IMR-90 (cell line): ENCODE measurements at regions not wholly inside any gene's neighbourhood (a gene's known extent, or its start where the extent isn't known, plus 50 kb on each side); places are given as distances from the start of the nearest gene placed in this dataset.

Experiments used
- ATAC-seq: fragments of 200-7000 bp; cut with Tn5 transposase; 2 replicates; pipeline ENCODE4 v1.9.1; 2020; ENCODE audit warnings: low read depth, mild to moderate bottlenecking, moderate library complexity
- BruUV-seq: library from RNA; stranded (reverse); fragments of 400-500 nt; replicated peaks from 2 replicates; lab custom pipeline; 2021; lab: Mats Ljungman, UMichigan
- CTCF ChIA-PET: fragments of 300-600 bp; formaldehyde crosslinking; extraction: SDS; loops from one replicate; lab custom pipeline; 2021; ENCODE audit warnings: antibody characterized with exemption; lab: Yijun Ruan, JAX
- POLR2A ChIA-PET: fragments of 300-600 bp; sonication (Branson Sonifier 250); formaldehyde crosslinking; loops from one replicate; lab custom pipeline; 2022; ENCODE audit warnings: antibody characterized with exemption; ENCODE audit not compliant: unreplicated experiment; lab: Charles Lee
- DNase-seq: peaks from one replicate; pipeline ENCODE4 v3.0.0; 2013
- H2AFZ ChIP-seq: replicated peaks from 2 replicates; pipeline ENCODE3; 2013; ENCODE audit warnings: low read length, mild to moderate bottlenecking; ENCODE audit not compliant: poor library complexity
- H2AK5ac ChIP-seq: 2 replicates; pipeline ENCODE4 v1.6.1; 2013; ENCODE audit warnings: low read depth, low read length, inconsistent platforms
- H2AK9ac ChIP-seq: replicated peaks from 2 replicates; pipeline ENCODE3; 2013; ENCODE audit warnings: mild to moderate bottlenecking, low read depth, low read length, moderate library complexity; ENCODE audit not compliant: poor library complexity
- H2BK120ac ChIP-seq: 2 replicates; pipeline ENCODE4 v1.6.1; 2013; ENCODE audit warnings: low read depth, low read length, inconsistent platforms
- H2BK15ac ChIP-seq: 3 replicates; pipeline ENCODE4 v1.6.1; 2013; ENCODE audit warnings: low read depth, low read length, inconsistent platforms
- H2BK20ac ChIP-seq: 2 replicates; pipeline ENCODE4 v1.6.1; 2013; ENCODE audit warnings: low read depth, mild to moderate bottlenecking, inconsistent platforms, low read length, moderate library complexity
- H2BK5ac ChIP-seq: 2 replicates; pipeline ENCODE4 v1.6.1; 2013; ENCODE audit warnings: mild to moderate bottlenecking, low read depth, low read length, inconsistent platforms; ENCODE audit not compliant: poor library complexity, severe bottlenecking
- H3K14ac ChIP-seq: replicated peaks from 2 replicates; pipeline ENCODE4 v1.6.1; 2013; ENCODE audit warnings: low read depth, low read length, inconsistent platforms
- H3K18ac ChIP-seq: 2 replicates; pipeline ENCODE4 v1.6.1; 2013; ENCODE audit warnings: low read depth, low read length, control low read depth
- H3K23ac ChIP-seq: 2 replicates; pipeline ENCODE4 v1.6.1; 2013; ENCODE audit warnings: low read depth, low read length, inconsistent platforms
- H3K27ac ChIP-seq: 2 replicates; pipeline ENCODE4 v1.5.1; 2013; ENCODE audit warnings: mild to moderate bottlenecking, control low read depth, low read length; ENCODE audit not compliant: insufficient read depth
- H3K27me3 ChIP-seq: 2 replicates; pipeline ENCODE4 v1.6.1; 2013; ENCODE audit warnings: low read length; ENCODE audit not compliant: control insufficient read depth, insufficient read depth
- H3K36me3 ChIP-seq: 2 replicates; pipeline ENCODE4 v1.6.1; 2013; ENCODE audit warnings: low read length, mixed read lengths; ENCODE audit not compliant: control insufficient read depth, insufficient read depth
- H3K4ac ChIP-seq: 2 replicates; pipeline ENCODE4 v1.6.1; 2013; ENCODE audit warnings: low read depth, low read length, inconsistent platforms
- H3K4me1 ChIP-seq: 2 replicates; pipeline ENCODE4 v1.6.1; 2013; ENCODE audit warnings: low read length, mixed read lengths; ENCODE audit not compliant: control insufficient read depth, insufficient read depth
- H3K4me2 ChIP-seq: 2 replicates; pipeline ENCODE4 v1.6.1; 2013; ENCODE audit warnings: low read depth, mild to moderate bottlenecking, control low read depth, low read length, moderate library complexity
- H3K4me3 ChIP-seq: 2 replicates; pipeline ENCODE4 v1.5.1; 2013; ENCODE audit warnings: low read depth, mild to moderate bottlenecking, control low read depth, low read length, moderate library complexity; ENCODE audit not compliant: insufficient read depth
- H3K56ac ChIP-seq: 2 replicates; pipeline ENCODE4 v1.6.1; 2013; ENCODE audit warnings: low read length, inconsistent platforms; ENCODE audit not compliant: insufficient read depth; ENCODE audit errors: extremely low read depth
- H3K79me1 ChIP-seq, 2 experiments: 2 replicates each; pipeline ENCODE4 v1.6.1; 2013; ENCODE audit warnings: low read length in 2 of 2, inconsistent platforms in 1 of 2, low read depth in 1 of 2
- H3K9ac ChIP-seq: 2 replicates; pipeline ENCODE4 v1.6.1; 2013; ENCODE audit warnings: low read depth, low read length, control low read depth
- H3K9me1 ChIP-seq: 2 replicates; pipeline ENCODE4 v1.6.1; 2013; ENCODE audit warnings: low read length, inconsistent platforms; ENCODE audit not compliant: insufficient read depth
- H3K9me3 ChIP-seq: 2 replicates; pipeline ENCODE4 v1.6.1; 2013; ENCODE audit warnings: low read length; ENCODE audit not compliant: control insufficient read depth, insufficient read depth
- H4K20me1 ChIP-seq: 2 replicates; pipeline ENCODE4 v1.6.1; 2013; ENCODE audit warnings: low read length, inconsistent platforms; ENCODE audit not compliant: insufficient read depth
- H4K5ac ChIP-seq: 2 replicates; pipeline ENCODE4 v1.6.1; 2013; ENCODE audit warnings: mild to moderate bottlenecking, low read depth, low read length, control low read depth
- H4K8ac ChIP-seq, 2 experiments: 2 replicates each; pipeline ENCODE4 v1.6.1; 2013; ENCODE audit warnings: low read depth in 2 of 2, low read length in 2 of 2, control low read depth in 1 of 2, inconsistent platforms in 1 of 2
- H4K91ac ChIP-seq: 2 replicates; pipeline ENCODE4 v1.6.1; 2013; ENCODE audit warnings: low read depth, low read length, inconsistent platforms; ENCODE audit not compliant: insufficient read depth
- BHLHE40 ChIP-seq: fragments of 150-350 bp; IDR thresholded peaks from 2 replicates; pipeline ENCODE4 v1.6.1; 2016; ENCODE audit warnings: mild to moderate bottlenecking, low read depth, low read length
- CEBPB ChIP-seq: IDR thresholded peaks from 2 replicates; pipeline ENCODE4 v1.6.1; 2012; ENCODE audit warnings: low read depth, low read length, improper control_type of control experiment
- CHD1 ChIP-seq: IDR thresholded peaks from 2 replicates; pipeline ENCODE4 v1.6.1; 2012; ENCODE audit warnings: low read depth, low read length, improper control_type of control experiment
- ELK1 ChIP-seq: fragments of 150-350 bp; IDR thresholded peaks from 2 replicates; pipeline ENCODE4 v1.6.1; 2016; ENCODE audit warnings: low read depth, mild to moderate bottlenecking, low read length, moderate library complexity, borderline replicate concordance
- FOS ChIP-seq: fragments of 150-350 bp; IDR thresholded peaks from 2 replicates; pipeline ENCODE4 v1.6.1; 2016; ENCODE audit warnings: low read depth, low read length
- MAFK ChIP-seq: IDR thresholded peaks from 2 replicates; pipeline ENCODE4 v1.6.1; 2012; ENCODE audit warnings: low read depth, low read length, improper control_type of control experiment
- MAZ ChIP-seq: IDR thresholded peaks from 2 replicates; pipeline ENCODE4 v1.6.1; 2012; ENCODE audit warnings: low read depth, mild to moderate bottlenecking, low read length, improper control_type of control experiment, moderate library complexity, borderline replicate concordance
- MXI1 ChIP-seq: IDR thresholded peaks from 2 replicates; pipeline ENCODE4 v1.6.1; 2012; ENCODE audit warnings: low read depth, mild to moderate bottlenecking, low read length, moderate library complexity, borderline replicate concordance
- NFE2L2 ChIP-seq: fragments of 150-350 bp; IDR thresholded peaks from 2 replicates; pipeline ENCODE4 v1.6.1; 2016; ENCODE audit warnings: low read depth, mild to moderate bottlenecking, low read length
- POLR2A ChIP-seq: IDR thresholded peaks from 2 replicates; pipeline ENCODE4 v1.6.1; 2012; ENCODE audit warnings: mild to moderate bottlenecking, low read depth, low read length
- RAD21 ChIP-seq: IDR thresholded peaks from 2 replicates; pipeline ENCODE4 v1.6.1; 2012; ENCODE audit warnings: low read length, improper control_type of control experiment
- RCOR1 ChIP-seq: IDR thresholded peaks from 2 replicates; pipeline ENCODE4 v1.6.1; 2012; ENCODE audit warnings: mild to moderate bottlenecking, low read length, improper control_type of control experiment; ENCODE audit not compliant: insufficient replicate concordance
- RFX5 ChIP-seq: IDR thresholded peaks from 2 replicates; pipeline ENCODE4 v1.8.0; 2012; ENCODE audit warnings: low read depth, mild to moderate bottlenecking, low read length, moderate library complexity
- SMC3 ChIP-seq: fragments of 150-350 bp; IDR thresholded peaks from 2 replicates; pipeline ENCODE4 v1.6.1; 2016; ENCODE audit warnings: low read depth, mild to moderate bottlenecking, antibody characterized with exemption, low read length, moderate library complexity
- WGBS, 2 experiments: methylation state at CpG; one replicate each; pipeline versions ENCODE4 v1.1.5 to v1.1.7; 2013; ENCODE audit warnings: missing lambda C conversion rate in 2 of 2; ENCODE audit not compliant: insufficient read length in 1 of 2; ENCODE audit errors: extremely low coverage in 2 of 2; 5-methylcytosine and 5-hydroxymethylcytosine counted together
- dilution Hi-C: fragments of 300-500 bp; cut with HindIII; formaldehyde crosslinking; loops from one replicate; pipeline ENCODE4 v1.14.3; 2018; ENCODE audit warnings: low sequenced_read_pairs; ENCODE audit not compliant: unreplicated experiment
- in situ Hi-C: fragments of 300-500 bp; cut with MboI; formaldehyde crosslinking; loops from 3 replicates; pipeline ENCODE4 v1.14.3; 2019; ENCODE audit warnings: low sequenced_read_pairs, inconsistent platforms, mixed read lengths
- intact Hi-C: fragments of 100-400 bp; cut with micrococcal nuclease; formaldehyde crosslinking; loops from 2 replicates; pipeline ENCODE4 v1.10.0; 2022
- TF ChIP-seq, protein P1 (sequence below): fragments of 150-350 bp; IDR thresholded peaks from 2 replicates; pipeline ENCODE4 v1.6.1; 2017; ENCODE audit warnings: mild to moderate bottlenecking, antibody characterized with exemption, low read length, low read depth
- TF ChIP-seq, protein P2 (sequence below): conservative IDR thresholded peaks from 2 replicates; pipeline ENCODE4 v1.5.1; 2012; ENCODE audit warnings: mild to moderate bottlenecking, low read depth, low read length, improper control_type of control experiment

- Histone ChIP-seq H4K91ac (no peak overlapping the region), H3K56ac (no peak overlapping the region), H3K36me3 (no peaks in the 10 kb centered on the region), H2BK120ac (peak overlapping the region; percentile 39; the same call in 1 of the 2 replicates), H3K9me3 (peaks cover 2% of the 10 kb centered on the region; the same call in 1 of the 2 replicates), H3K4me3 (no peak overlapping the region), H2AK9ac (no peak overlapping the region), H2AFZ (no peak overlapping the region), H4K20me1 (no peaks in the 10 kb centered on the region), H3K4ac (no peak overlapping the region; the same call in 1 of the 2 replicates), H3K9ac (no peak overlapping the region), H2BK20ac (0 out of 2 replicates have a peak overlapping the region, but pooled peaks have one; percentile 39), H4K5ac (no peak overlapping the region), H4K8ac (no peak overlapping the region), H3K9me1 (no peaks in the 10 kb centered on the region), H3K14ac (no peak overlapping the region), H3K27ac (no peak overlapping the region), H3K4me1 (no peaks in the 10 kb centered on the region), H3K79me1 (no peaks in the 10 kb centered on the region), H3K23ac (no peak overlapping the region), H2BK15ac (no peak overlapping the region), H3K27me3 (no peaks in the 10 kb centered on the region), H2AK5ac (no peak overlapping the region), H2BK5ac (no peak overlapping the region), H3K4me2 (no peak overlapping the region), H3K18ac (no peak overlapping the region)
- DNase-seq: no peak
- ChIA-PET CTCF (interaction anchor here (0.8 kb wide), 1 partner anchor 106 kb away, joined by 3 read pairs; no protein-coding TSS in a partner anchor), POLR2A (no interaction called here)
- ATAC-seq: peak; percentile 29; the same call in 1 of the 2 replicates
- 33% methylated on average over 1 of the region's 3 CpGs; no CpG with 5 or more reads in 1 of the 2 experiments for WGBS, 2 experiments
- no TSS peak for BruUV-seq
- in situ Hi-C loops: no loop called here
- TF ChIP-seq RFX5: no peak
- TF ChIP-seq POLR2A: no peak
- no peak for TF ChIP-seq MXI1
- no peak for TF ChIP-seq RCOR1
- TF ChIP-seq FOS: no peak
- no peak for TF ChIP-seq ELK1
- TF ChIP-seq, protein P1, sequence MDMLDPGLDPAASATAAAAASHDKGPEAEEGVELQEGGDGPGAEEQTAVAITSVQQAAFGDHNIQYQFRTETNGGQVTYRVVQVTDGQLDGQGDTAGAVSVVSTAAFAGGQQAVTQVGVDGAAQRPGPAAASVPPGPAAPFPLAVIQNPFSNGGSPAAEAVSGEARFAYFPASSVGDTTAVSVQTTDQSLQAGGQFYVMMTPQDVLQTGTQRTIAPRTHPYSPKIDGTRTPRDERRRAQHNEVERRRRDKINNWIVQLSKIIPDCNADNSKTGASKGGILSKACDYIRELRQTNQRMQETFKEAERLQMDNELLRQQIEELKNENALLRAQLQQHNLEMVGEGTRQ: no peak
- no peak for TF ChIP-seq CEBPB
- no peak for TF ChIP-seq BHLHE40
- TF ChIP-seq CHD1: no peak
- TF ChIP-seq RAD21: no peak
- no peak for TF ChIP-seq MAZ
- TF ChIP-seq MAFK: no peak
- TF ChIP-seq, protein P2, sequence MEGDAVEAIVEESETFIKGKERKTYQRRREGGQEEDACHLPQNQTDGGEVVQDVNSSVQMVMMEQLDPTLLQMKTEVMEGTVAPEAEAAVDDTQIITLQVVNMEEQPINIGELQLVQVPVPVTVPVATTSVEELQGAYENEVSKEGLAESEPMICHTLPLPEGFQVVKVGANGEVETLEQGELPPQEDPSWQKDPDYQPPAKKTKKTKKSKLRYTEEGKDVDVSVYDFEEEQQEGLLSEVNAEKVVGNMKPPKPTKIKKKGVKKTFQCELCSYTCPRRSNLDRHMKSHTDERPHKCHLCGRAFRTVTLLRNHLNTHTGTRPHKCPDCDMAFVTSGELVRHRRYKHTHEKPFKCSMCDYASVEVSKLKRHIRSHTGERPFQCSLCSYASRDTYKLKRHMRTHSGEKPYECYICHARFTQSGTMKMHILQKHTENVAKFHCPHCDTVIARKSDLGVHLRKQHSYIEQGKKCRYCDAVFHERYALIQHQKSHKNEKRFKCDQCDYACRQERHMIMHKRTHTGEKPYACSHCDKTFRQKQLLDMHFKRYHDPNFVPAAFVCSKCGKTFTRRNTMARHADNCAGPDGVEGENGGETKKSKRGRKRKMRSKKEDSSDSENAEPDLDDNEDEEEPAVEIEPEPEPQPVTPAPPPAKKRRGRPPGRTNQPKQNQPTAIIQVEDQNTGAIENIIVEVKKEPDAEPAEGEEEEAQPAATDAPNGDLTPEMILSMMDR: no peak
- no peak for TF ChIP-seq NFE2L2
- no peak for TF ChIP-seq SMC3
- intact Hi-C loops: no loop called here
- dilution Hi-C loops: no loop called here
These were observed 695.4 kb upstream of the TMEM132C start for GRCh38 chr12:127571578-127571977.
